Vagina (tissue), 2 donors: ENCODE measurements at regions not wholly inside any gene's neighbourhood (a gene's known extent, or its start where the extent isn't known, plus 50 kb on each side); places are given as distances from the start of the nearest gene placed in this dataset.

Experiments
- CTCF ChIP-seq, 3 experiments: fragments of 450-650 bp in 2 of 3; fragments of 200-600 bp in 1 of 3; sonication (generic) in 1 of 3; IDR thresholded peaks; one replicate each; pipeline ENCODE4 v1.5.1; 2017 to 2019; ENCODE audit warnings: antibody characterized with exemption in 3 of 3, mild to moderate bottlenecking in 2 of 3, moderate library complexity in 2 of 3
- POLR2A ChIP-seq, 2 donors: fragments of 450-650 bp; IDR thresholded peaks; one replicate each; pipeline ENCODE4 v1.6.1; 2017; ENCODE audit warnings: antibody characterized with exemption in 2 of 2, mild to moderate bottlenecking in 2 of 2, moderate library complexity in 2 of 2
- POLR2AphosphoS5 ChIP-seq, 2 donors: sonication (generic); formaldehyde crosslinking; IDR thresholded peaks; one replicate each; pipeline ENCODE4 v1.9.0; 2017; ENCODE audit warnings: antibody characterized with exemption in 2 of 2, mild to moderate bottlenecking in 2 of 2, low read depth in 1 of 2; ENCODE audit not compliant: insufficient read depth in 1 of 2

GRCh38 chr1:75993661-75994060 is 61.5 kb upstream of the ASB17 start:
- TF ChIP-seq CTCF (IDR thresholded peaks at IDR 0.05) (no peak), POLR2AphosphoS5 (IDR thresholded peaks at IDR 0.05; ENCODE audit: insufficient read depth in 1 of 2, low read depth in 1 of 2) (no peak), POLR2A (IDR thresholded peaks at IDR 0.05) (no peak)
